Panc1 (cell line): ENCODE measurements at regions not wholly inside any gene's neighbourhood (a gene's known extent, or its start where the extent isn't known, plus 50 kb on each side); places are given as distances from the start of the nearest gene placed in this dataset.

Source experiments
- ATAC-seq: fragments of 200-7000 bp; cut with Tn5 transposase; 2 replicates; pipeline ENCODE4 v1.9.1; 2020; ENCODE audit warnings: mild to moderate bottlenecking, moderate library complexity
- BruUV-seq: library from RNA; stranded (reverse); fragments of 400-500 nt; replicated peaks from 2 replicates; lab custom pipeline; 2021; lab: Mats Ljungman, UMichigan
- CTCF ChIA-PET: fragments of 300-600 bp; sonication (Branson Sonifier 250); formaldehyde crosslinking; loops from one replicate; lab custom pipeline; 2022; ENCODE audit warnings: antibody characterized with exemption; lab: Charles Lee
- POLR2A ChIA-PET: fragments of 300-600 bp; sonication (Branson Sonifier 250); formaldehyde crosslinking; loops from one replicate; lab custom pipeline; 2022; ENCODE audit warnings: antibody characterized with exemption; lab: Charles Lee
- DNase-seq: peaks from one replicate; pipeline ENCODE4 v3.0.0-alpha.2; 2010; ENCODE audit warnings: low read depth, low spot score
- H3K27ac ChIP-seq: 2 replicates; pipeline ENCODE4 v1.5.1; 2011; ENCODE audit warnings: mild to moderate bottlenecking, low read length, inconsistent platforms
- H3K27me3 ChIP-seq: fragments of 200-500 bp; sonication (Bioruptor generic); 2 replicates; pipeline ENCODE4 v1.6.0; 2014; ENCODE audit warnings: low read length, inconsistent platforms; ENCODE audit not compliant: control insufficient read depth, insufficient read depth
- H3K36me3 ChIP-seq: fragments of 200-500 bp; sonication (Bioruptor generic); 2 replicates; pipeline ENCODE4 v1.5.1; 2014; ENCODE audit warnings: inconsistent platforms, mild to moderate bottlenecking, low read length, moderate library complexity; ENCODE audit not compliant: control insufficient read depth, insufficient read depth
- H3K4me1 ChIP-seq: 2 replicates; pipeline ENCODE4 v1.5.1; 2011; ENCODE audit warnings: inconsistent platforms, mild to moderate bottlenecking, low read length, moderate library complexity; ENCODE audit not compliant: control insufficient read depth, insufficient read depth
- H3K4me3 ChIP-seq, 2 experiments: 2 replicates each; pipeline ENCODE4 v1.5.1; 2011 to 2012; ENCODE audit warnings: low read depth in 2 of 2, low read length in 2 of 2, mild to moderate bottlenecking in 2 of 2, inconsistent platforms in 1 of 2, moderate library complexity in 1 of 2
- H3K9me3 ChIP-seq: fragments of 200-500 bp; sonication (Bioruptor generic); 2 replicates; pipeline ENCODE4 v1.5.1; 2014; ENCODE audit warnings: low read depth, mild to moderate bottlenecking, inconsistent platforms, low read length, moderate library complexity; ENCODE audit not compliant: control insufficient read depth, insufficient read depth
- CTCF ChIP-seq: fragments of 450-650 bp; IDR thresholded peaks from 2 replicates; pipeline ENCODE4 v1.5.1; 2017; ENCODE audit warnings: mild to moderate bottlenecking
- POLR2AphosphoS5 ChIP-seq: IDR thresholded peaks from 2 replicates; pipeline ENCODE4 v1.6.1; 2012; ENCODE audit warnings: mild to moderate bottlenecking, low read depth, low read length, moderate library complexity
- REST ChIP-seq, 2 experiments: IDR thresholded peaks; 2 replicates each; pipeline ENCODE4 v1.6.1; 2011 to 2012; ENCODE audit warnings: low read depth in 2 of 2, control low read depth in 1 of 2, low read length in 1 of 2, mild to moderate bottlenecking in 1 of 2, moderate library complexity in 1 of 2; ENCODE audit not compliant: insufficient read depth in 1 of 2
- SIN3A ChIP-seq: IDR thresholded peaks from 2 replicates; pipeline ENCODE4 v1.6.1; 2012; ENCODE audit warnings: low read depth, mild to moderate bottlenecking, low read length, moderate library complexity, borderline replicate concordance; ENCODE audit not compliant: insufficient read depth
- TCF7L2 ChIP-seq: IDR thresholded peaks from 2 replicates; pipeline ENCODE4 v1.6.1; 2011; ENCODE audit warnings: mild to moderate bottlenecking, low read depth, low read length, inconsistent platforms
- in situ Hi-C: cut with HindIII; loops from 2 replicates; pipeline ENCODE4 v1.10.0; 2016; ENCODE audit warnings: low sequenced_read_pairs, low pct_unique_long_range_greater_than_20kb
- intact Hi-C: fragments of 100-400 bp; cut with micrococcal nuclease; formaldehyde crosslinking; loops from one replicate; pipeline ENCODE4 v1.10.0; 2022; ENCODE audit not compliant: unreplicated experiment

- BruUV-seq, result no TSS peak
- Histone ChIP-seq H3K4me3 (no peak overlapping the region), H3K27ac (no peak overlapping the region), H3K36me3 (no peaks in the 10 kb centered on the region), H3K9me3 (no peaks in the 10 kb centered on the region), H3K4me1 (no peaks in the 10 kb centered on the region), H3K27me3 (peaks cover 10% of the 10 kb centered on the region; the same call in 1 of the 2 replicates)
- ChIA-PET POLR2A (no interaction called here), CTCF (no interaction called here)
- no peak for TF ChIP-seq TCF7L2
- no peak for TF ChIP-seq REST (IDR thresholded peaks at IDR 0.05; ENCODE audit: insufficient read depth in 1 of 2, low read depth in 2 of 2, low read length in 1 of 2)
- TF ChIP-seq CTCF, result no peak
- TF ChIP-seq SIN3A, result no peak
- in situ Hi-C loops (no loop called here), intact Hi-C loops (no loop called here)
- ATAC-seq (no peak), DNase-seq (no peak)
Observed at GRCh38 chr16:5575121-5575520, 477.5 kb upstream of the EEF2KMT start.

- no peak for ATAC-seq
- intact Hi-C loops (no loop called here), in situ Hi-C loops (no loop called here)
- POLR2A ChIA-PET, result no interaction called here
- Histone ChIP-seq H3K36me3 (no peaks in the 10 kb centered on the region), H3K27ac (no peak overlapping the region), H3K9me3 (no peaks in the 10 kb centered on the region), H3K4me3 (no peak overlapping the region), H3K4me1 (no peaks in the 10 kb centered on the region), H3K27me3 (peaks cover 10% of the 10 kb centered on the region)
- no peak for TF ChIP-seq CTCF
- no peak for TF ChIP-seq REST (IDR thresholded peaks at IDR 0.05; ENCODE audit: insufficient read depth in 1 of 2, low read depth in 2 of 2, low read length in 1 of 2)
- no peak for TF ChIP-seq TCF7L2
- TF ChIP-seq SIN3A, result no peak
- no peak for TF ChIP-seq POLR2AphosphoS5
- DNase-seq, result no peak
- CTCF ChIA-PET, result no interaction called here
- BruUV-seq, result no TSS peak
Observed at GRCh38 chr16:5572056-5572455, 474.5 kb upstream of the EEF2KMT start.
